Neural progenitor cell (in vitro differentiated cells): ENCODE measurements at regions not wholly inside any gene's neighbourhood (a gene's known extent, or its start where the extent isn't known, plus 50 kb on each side); places are given as distances from the start of the nearest gene placed in this dataset.

Experiments
- EZH2 ChIP-seq: fragments of 200-600 bp; sonication (generic); IDR thresholded peaks from 2 replicates; pipeline ENCODE4 v1.6.1; 2017; ENCODE audit warnings: antibody characterized with exemption, mild to moderate bottlenecking, moderate library complexity
- EZH2phosphoT487 ChIP-seq: fragments of 200-600 bp; sonication (generic); IDR thresholded peaks from 2 replicates; pipeline ENCODE4 v1.6.1; 2017; ENCODE audit warnings: antibody characterized with exemption
- TF ChIP-seq, protein P1 (sequence below): fragments of 200-600 bp; sonication (generic); IDR thresholded peaks from 2 replicates; pipeline ENCODE4 v1.5.1; 2017; ENCODE audit warnings: antibody characterized with exemption, mild to moderate bottlenecking

DNA sequence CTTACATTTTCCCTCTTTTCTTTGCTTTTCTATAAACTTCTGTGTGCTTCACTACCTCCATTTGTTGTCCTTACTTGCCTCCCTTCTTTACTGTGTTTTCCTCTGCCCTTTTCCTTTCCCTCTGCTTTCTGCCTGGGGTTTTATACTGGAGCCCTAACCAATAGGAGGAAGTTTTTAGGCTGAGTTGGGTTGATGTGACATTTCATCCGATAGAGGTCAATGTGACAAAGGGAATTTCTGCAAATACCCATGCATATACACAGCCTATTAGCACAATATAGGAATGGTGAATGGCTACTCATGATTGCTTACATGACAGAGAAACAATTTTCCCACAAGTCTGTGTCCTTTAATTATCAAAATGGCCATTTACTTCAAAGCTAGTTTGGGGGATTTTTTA, 153.0 kb upstream of the ARPP21 start:
- no peak for TF ChIP-seq EZH2
- TF ChIP-seq, protein P1, sequence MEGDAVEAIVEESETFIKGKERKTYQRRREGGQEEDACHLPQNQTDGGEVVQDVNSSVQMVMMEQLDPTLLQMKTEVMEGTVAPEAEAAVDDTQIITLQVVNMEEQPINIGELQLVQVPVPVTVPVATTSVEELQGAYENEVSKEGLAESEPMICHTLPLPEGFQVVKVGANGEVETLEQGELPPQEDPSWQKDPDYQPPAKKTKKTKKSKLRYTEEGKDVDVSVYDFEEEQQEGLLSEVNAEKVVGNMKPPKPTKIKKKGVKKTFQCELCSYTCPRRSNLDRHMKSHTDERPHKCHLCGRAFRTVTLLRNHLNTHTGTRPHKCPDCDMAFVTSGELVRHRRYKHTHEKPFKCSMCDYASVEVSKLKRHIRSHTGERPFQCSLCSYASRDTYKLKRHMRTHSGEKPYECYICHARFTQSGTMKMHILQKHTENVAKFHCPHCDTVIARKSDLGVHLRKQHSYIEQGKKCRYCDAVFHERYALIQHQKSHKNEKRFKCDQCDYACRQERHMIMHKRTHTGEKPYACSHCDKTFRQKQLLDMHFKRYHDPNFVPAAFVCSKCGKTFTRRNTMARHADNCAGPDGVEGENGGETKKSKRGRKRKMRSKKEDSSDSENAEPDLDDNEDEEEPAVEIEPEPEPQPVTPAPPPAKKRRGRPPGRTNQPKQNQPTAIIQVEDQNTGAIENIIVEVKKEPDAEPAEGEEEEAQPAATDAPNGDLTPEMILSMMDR, result no peak
- TF ChIP-seq EZH2phosphoT487, result no peak
